Hematopoietic multipotent progenitor cell treated with erythropoietin and hydrocortisone succinate and interleukin-3 and kit ligand, for 4 days (in vitro differentiated cells): ENCODE measurements at regions not wholly inside any gene's neighbourhood (a gene's known extent, or its start where the extent isn't known, plus 50 kb on each side); places are given as distances from the start of the nearest gene placed in this dataset.
"Not testable (repeated sequence)": the region's sequence is repeated elsewhere in the genome, so short reads cannot be mapped to it uniquely, and the experiment has no call there.

Source experiments
- DNase-seq: peaks from one replicate; pipeline ENCODE4 v3.0.0-alpha.2; 2015

DNA sequence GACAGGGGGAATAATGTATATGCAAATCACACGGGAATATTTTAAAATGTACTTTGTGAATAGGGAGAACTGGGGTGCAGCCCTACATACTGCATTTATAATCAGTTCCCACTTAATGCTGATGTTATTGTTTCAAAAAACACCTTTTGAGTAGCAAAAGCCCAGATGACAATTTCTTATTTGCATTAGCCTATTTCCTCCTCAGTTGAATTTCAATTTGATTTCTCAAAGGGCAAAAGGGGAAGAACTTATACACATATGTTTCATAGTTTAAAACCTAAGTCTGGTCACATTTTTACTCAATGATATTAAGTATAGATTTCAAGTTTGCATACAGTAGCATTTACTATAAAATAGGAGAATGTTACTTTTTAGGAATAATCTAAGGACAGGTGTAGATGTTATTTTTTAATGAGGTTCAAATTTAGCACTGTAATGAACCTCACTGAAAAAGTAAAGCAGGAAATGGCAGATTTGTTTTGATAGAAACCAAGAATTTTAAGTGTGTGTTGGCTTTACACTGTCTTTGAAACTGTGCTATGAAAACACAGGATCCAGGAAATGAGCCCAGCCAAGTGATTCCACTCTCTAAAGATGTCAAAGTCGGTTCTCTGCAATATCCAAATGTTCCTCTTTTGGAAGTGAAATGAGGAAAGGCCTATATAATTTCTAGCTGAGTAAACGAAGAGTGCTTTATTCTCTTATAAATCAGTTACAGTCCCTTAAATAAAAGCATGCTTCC, 367.4 kb downstream of the BTG1 start:
- no peak for DNase-seq

GRCh38 chr12:91777268-91777992, 368.2 kb downstream of the BTG1 start:
- DNase-seq, result no peak

DNA sequence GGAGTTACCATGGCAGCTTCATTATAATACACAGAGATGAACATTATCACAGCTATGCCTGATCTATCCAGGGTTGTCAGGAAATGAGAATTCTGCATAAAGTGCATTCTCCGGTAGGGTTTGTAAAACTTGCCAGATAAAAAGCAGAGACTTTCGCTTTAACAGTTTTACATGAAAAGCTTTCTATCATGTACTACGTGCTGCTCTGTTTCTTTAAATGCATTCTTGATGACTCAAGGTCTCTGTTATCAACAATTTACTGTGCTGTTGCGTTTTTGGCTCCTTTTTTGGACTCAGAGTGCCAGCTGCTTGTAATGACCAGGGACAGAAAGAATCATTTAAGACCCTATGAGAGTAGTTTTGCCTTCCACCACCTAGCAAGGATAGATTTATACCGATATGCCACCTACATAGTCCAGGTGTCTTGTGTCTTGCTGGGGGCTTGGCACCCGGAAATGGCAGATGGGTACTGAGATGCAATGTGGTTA, 371.2 kb downstream of the BTG1 start:
- DNase-seq, result no peak

DNA sequence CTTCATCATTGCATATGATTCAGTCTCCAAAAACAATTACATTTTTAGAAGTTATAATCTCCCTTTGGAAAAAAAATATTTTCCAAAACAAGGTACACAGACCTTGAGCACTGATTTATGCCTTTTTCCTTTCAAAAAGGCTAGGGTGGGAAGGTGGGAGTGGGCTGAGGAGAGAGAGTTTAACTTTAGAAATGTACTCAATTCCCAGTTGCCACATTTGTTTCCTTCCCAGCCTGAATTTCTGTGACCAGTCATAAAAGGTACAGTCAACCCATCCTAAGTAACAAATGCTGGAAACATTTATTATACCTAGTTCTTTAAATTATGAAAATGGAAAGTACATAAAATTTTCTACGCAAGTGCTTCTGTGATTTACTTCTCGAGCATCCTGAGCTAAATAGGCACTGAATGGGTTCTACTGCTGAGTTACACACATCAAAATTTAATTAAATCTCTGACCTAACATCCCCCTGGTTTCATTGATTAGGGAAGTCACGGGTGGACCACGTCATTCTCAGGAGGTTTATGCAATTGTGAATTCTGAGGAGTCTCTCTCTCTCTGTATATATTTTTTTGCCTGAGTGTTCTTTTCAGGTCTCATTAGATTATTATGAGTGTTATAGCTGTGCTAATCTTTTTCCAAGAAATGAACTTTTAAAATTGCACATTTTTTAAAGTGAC, 371.8 kb downstream of the BTG1 start:
- no peak for DNase-seq

GRCh38 chr12:91772411-91772810, 373.2 kb downstream of the BTG1 start:
- no peak for DNase-seq

DNA sequence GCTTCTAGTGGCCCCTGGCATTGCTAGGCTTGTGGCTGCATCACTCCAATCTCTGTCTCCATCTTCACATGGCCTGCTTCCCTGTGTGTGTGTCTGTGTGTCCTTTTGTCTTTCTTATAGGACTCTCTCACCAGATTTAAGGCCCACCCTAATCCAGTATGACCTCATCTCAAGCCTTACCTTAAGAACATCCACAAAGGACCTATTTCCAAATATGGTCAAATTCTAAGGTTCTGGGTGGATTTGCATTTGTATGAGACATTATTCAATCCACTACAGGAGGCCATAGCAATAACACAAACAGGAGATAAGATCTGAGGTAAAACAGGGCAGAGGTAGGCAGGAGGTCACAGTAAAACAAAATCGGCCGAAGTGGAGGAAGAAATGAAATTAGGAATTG, 375.9 kb downstream of the BTG1 start:
- DNase-seq, result no peak

DNA sequence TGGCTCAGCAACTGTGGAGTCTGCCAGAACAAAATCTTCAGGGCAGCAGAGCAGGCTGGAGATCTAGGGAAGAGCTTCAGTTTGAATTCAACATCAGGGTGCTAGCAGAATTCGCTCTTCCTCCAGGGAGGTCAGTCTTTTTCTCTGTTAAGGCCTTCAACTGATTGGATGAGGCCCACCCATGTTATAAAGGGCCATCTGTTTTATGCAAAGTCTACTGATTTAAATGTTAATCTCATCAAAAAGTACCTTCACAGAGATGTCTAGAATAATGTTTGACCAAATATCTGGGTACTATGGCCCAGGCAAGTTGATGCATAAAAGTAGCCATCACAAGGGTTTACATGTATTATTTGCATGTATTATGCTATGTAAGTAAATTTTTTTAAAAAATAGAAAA, 378.4 kb downstream of the BTG1 start:
- DNase-seq, result no peak

DNA sequence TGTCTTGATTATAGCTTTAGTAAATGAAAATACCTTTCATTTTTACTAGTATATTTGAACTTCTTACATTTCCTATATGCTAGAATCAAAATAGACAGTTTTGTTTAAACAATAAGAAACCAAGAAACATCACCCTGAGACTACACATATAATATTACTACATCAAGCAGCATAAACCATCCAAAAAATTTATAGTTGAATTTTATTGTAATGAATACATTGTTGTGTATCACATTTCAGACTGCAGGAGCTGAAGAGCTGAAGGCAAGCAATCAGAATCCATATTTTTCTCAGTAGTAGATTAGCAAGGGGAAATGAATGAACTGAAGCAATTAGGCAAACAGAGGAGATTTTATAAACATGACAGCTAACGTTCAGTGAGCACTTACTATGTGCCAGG, 379.2 kb downstream of the BTG1 start:
- no peak for DNase-seq

DNA sequence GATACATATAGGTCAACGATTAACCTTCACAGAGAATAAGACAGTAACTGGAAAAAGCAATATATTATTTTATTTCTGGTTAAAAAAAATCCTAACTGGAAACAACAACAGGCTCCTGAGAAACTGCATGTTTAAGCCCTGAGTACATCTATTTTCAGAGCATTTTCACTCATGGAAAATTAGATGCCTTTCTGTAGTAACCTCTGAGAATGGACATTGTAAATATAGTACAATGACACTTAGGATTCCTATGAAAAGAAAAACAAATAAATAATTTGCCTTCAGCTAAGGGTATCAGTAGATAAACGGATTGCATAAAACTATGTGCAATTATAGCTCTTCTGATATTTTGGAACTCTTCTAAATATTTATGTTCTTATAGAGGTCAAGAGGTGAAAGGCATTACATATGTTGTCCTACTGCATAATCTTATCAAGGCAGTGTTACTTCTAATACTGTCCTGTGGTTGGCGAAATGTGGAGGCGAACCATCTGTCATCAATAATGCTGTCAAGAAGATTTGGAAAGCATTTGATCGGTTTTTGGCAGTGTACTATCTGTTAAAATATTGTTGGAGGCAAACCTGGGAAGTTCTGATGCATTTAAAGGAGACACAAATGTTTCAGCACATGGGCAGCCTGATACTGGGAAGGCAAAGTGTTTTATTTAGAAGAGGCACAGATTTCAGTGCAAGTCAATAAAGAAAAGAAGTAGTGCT, 381.8 kb downstream of the BTG1 start:
- DNase-seq, result no peak

DNA sequence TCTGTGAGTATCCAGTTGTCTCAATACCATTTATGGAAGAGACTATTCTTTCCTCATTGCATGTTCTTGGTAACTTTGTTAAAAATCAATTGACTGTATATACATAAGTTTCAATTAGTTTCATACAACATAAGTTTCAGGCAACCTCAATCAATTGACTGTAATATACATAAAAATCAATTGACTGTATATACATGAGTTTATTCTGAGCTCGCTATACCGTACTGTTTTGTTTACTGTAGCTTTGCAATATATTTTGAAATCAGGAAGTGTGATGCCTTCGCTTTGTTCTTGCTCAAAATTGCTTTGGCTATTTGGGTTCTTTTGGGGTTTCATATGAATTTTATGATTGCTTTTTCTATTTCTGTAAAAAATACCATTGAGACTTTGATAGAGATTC, 392.0 kb downstream of the BTG1 start:
- DNase-seq, result no peak

DNA sequence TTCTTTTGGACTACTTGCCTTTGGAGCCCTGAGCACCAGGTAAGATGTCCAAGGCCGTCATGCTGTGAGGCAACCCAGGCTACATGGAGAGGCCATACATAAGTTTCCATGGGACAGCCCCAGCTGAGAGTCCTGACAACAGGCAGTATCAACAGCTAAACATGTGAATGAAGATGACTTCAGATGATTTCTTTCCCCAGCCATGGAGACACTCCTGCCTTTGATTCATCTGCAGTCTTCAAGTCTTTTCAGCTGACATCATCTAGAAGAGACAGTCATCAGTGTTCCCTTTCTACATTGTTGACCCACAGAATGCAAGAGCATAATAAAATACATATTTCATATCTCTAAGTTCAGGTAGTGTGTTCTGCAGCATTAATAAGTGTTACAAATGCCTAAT, 398.7 kb downstream of the BTG1 start:
- DNase-seq, result no peak

DNA sequence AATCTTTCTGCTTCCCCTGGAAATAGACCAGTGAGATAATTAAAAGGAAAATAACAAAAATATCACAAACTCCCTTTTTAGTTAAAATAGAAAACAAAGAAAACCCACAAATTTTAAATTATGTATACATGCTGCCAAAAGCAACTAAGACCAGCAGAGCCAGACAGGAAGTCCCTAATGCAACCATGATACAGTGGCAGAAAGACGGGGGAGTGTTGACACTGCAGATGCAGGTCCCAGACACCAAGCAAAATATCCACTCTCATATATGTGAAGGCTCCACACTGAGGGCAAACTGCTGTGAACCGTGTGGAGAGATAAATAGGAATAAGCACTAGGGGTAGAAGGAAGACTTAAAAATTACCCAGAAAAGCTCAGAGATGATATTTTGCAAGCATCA, 401.0 kb downstream of the BTG1 start:
- DNase-seq, result no peak

GRCh38 chr12:91743704-91744321, 401.8 kb downstream of the BTG1 start:
- DNase-seq, result no peak

- no peak for DNase-seq
These were observed 402.4 kb downstream of the BTG1 start for GRCh38 chr12:91743280-91743679.

- no peak for DNase-seq
These were observed 403.7 kb downstream of the BTG1 start for GRCh38 chr12:91741932-91742331.

GRCh38 chr12:91733846-91734245, 411.8 kb downstream of the BTG1 start:
- DNase-seq, result not testable (repeated sequence)

DNA sequence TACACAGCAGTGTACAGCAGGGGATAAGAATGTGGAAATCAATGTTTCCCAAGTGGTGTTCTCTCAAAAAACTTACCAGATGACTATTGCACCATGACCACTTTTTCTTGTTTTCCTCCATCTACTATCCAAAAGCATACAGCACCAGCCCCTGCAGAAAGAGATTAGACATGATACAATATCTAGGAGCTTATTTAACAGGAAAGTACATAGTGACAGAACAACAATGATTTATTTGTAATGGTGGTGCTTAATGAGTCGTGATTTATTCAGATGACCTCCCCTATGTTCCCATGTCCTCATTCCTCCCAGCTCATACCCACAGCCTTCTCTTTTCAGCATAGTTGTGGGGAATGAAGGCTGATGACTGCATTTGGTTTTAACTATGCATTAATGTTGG, 413.6 kb downstream of the BTG1 start:
- DNase-seq, result no peak

GRCh38 chr12:91729543-91729942, 416.1 kb downstream of the BTG1 start:
- no peak for DNase-seq

- DNase-seq, result no peak
These were observed 422.5 kb downstream of the BTG1 start for GRCh38 chr12:91723191-91723590.

DNA sequence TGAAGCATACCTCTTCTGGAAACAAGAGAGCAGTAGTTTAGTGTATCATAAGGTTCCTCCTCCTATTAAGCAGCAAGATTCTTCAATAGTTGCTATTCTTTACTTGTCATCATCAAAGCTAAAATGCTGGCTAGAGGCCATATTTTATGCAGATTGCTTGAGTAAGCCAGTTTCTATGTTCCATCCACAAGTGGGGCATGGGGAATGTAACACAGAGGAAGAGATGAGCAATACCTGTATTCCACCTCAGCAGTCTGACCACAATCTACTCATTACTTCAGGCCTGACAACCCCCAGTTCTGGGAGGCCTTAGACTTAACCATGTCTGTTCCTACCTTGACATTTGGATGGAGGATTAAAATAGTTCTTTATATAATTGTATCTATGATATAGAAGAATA, 423.6 kb downstream of the BTG1 start:
- no peak for DNase-seq

GRCh38 chr12:91721023-91721422, 424.6 kb downstream of the BTG1 start:
- DNase-seq, result no peak

DNA sequence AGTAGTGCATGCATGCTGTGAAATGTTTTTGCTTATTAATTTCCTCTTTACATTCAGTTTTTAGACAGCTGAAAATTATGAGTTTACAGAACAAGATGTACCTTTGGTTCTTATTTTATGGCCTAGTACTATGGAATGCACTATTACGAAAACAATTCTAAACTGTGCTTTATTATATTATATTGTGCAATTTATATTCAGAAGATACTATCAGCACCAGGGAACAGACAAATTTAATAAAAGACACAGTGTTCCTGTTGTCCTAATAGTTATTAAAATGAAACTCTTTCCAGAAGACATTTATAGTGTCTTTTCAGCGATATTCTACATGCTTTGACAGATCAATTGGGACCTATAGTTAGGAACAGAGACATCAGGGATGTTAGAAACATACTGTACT, 427.3 kb downstream of the BTG1 start:
- no peak for DNase-seq

DNA sequence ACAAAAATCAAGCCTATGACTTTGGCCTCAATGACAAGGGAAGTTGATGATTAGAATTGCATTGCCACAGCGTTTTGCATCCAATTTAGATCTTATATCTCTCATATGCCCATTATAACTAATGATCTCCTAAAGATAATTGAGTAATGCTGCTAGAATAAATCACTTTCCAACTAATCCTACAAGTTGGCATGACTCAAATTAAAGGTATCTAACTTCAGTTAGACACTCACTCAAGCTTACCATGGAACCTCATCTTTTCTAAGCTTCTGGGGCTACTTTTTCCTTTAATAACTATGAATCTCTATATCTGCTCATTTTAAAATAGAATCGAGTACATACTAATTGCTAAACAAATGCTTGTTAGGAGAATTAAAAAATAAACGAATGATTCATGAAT, 427.8 kb downstream of the BTG1 start:
- no peak for DNase-seq
